CD4-positive, CD25-positive, alpha-beta regulatory T cell (primary cell): ENCODE measurements at regions not wholly inside any gene's neighbourhood (a gene's known extent, or its start where the extent isn't known, plus 50 kb on each side); places are given as distances from the start of the nearest gene placed in this dataset.
"Not testable (repeated sequence)": the region's sequence is repeated elsewhere in the genome, so short reads cannot be mapped to it uniquely, and the experiment has no call there.

ENCODE experiments used
- ATAC-seq, 2 donors: fragments of 150-1000 bp; cut with Tn5 transposase; one replicate each; pipeline ENCODE4 v1.10.0; 2021; ENCODE audit warnings: low read depth in 2 of 2, moderate number of reproducible peaks in 2 of 2, moderate library complexity in 1 of 2
- DNase-seq, 3 donors: peaks; one replicate each; pipeline versions ENCODE4 v3.0.0 to v3.0.0-alpha.2; 2012 to 2022; ENCODE audit warnings: mixed read lengths in 1 of 3
- H3K27ac ChIP-seq: one replicate; pipeline ENCODE4 v1.7.0; 2013; ENCODE audit warnings: mild to moderate bottlenecking, low read length; ENCODE audit not compliant: insufficient read depth, poor library complexity, severe bottlenecking
- H3K27me3 ChIP-seq: one replicate; pipeline ENCODE4 v1.7.0; 2013; ENCODE audit warnings: low read length; ENCODE audit not compliant: control insufficient read depth, insufficient read depth
- H3K36me3 ChIP-seq: one replicate; pipeline ENCODE4 v1.7.0; 2013; ENCODE audit warnings: mild to moderate bottlenecking, low read length, moderate library complexity; ENCODE audit not compliant: control insufficient read depth, insufficient read depth
- H3K4me1 ChIP-seq: 2 replicates; pipeline ENCODE4 v1.7.0; 2013; ENCODE audit warnings: mild to moderate bottlenecking, low read length; ENCODE audit not compliant: insufficient read depth, control insufficient read depth, poor library complexity, severe bottlenecking
- H3K4me3 ChIP-seq: one replicate; pipeline ENCODE4 v1.7.0; 2013; ENCODE audit warnings: low read depth, mild to moderate bottlenecking, low read length, moderate library complexity
- H3K9me3 ChIP-seq, 2 experiments: 1 replicate in 1 of 2; 2 replicates in 1 of 2; pipeline ENCODE4 v1.7.0; 2013; ENCODE audit warnings: low read length in 2 of 2, mild to moderate bottlenecking in 1 of 2, moderate library complexity in 1 of 2; ENCODE audit not compliant: control insufficient read depth in 2 of 2
- H3K27ac Mint-ChIP-seq, 3 donors: one replicate each; pipeline ENCODE4 v1.8.0; 2020 to 2022; ENCODE audit warnings: mild to moderate bottlenecking in 3 of 3, mixed read lengths in 3 of 3, moderate library complexity in 2 of 3
- H3K27me3 Mint-ChIP-seq: one replicate; pipeline ENCODE4 v1.8.0; 2022; ENCODE audit warnings: mild to moderate bottlenecking, mixed read lengths
- H3K36me3 Mint-ChIP-seq: one replicate; pipeline ENCODE4 v1.8.0; 2020; ENCODE audit warnings: mixed read lengths
- H3K4me1 Mint-ChIP-seq, 4 donors: one replicate each; pipeline ENCODE4 v1.8.0; 2020 to 2022; ENCODE audit warnings: mixed read lengths in 4 of 4, mild to moderate bottlenecking in 1 of 4
- H3K4me3 Mint-ChIP-seq, 4 donors: one replicate each; pipeline ENCODE4 v1.8.0; 2020 to 2022; ENCODE audit warnings: mild to moderate bottlenecking in 4 of 4, mixed read lengths in 4 of 4, moderate library complexity in 3 of 4
- H3K9me3 Mint-ChIP-seq, 7 donors: one replicate each; pipeline ENCODE4 v1.8.0; 2020 to 2022; ENCODE audit warnings: mixed read lengths in 7 of 7, mild to moderate bottlenecking in 3 of 7, moderate library complexity in 2 of 7

- DNase-seq, result no peak
- no peaks in the 10 kb centered on the region for H3K9me3 ChIP-seq
- Mint-ChIP-seq H3K27ac (no peak overlapping the region), H3K27me3 (no peaks in the 10 kb centered on the region), H3K4me1 (no peaks in the 10 kb centered on the region), H3K36me3 (no peaks in the 10 kb centered on the region), H3K4me3 (no peak overlapping the region), H3K9me3 (peaks cover 0 to 3% (median 0%) of the 10 kb centered on the region in 7 donors)
- no peaks in the 10 kb centered on the region for H3K4me1 ChIP-seq
- no peak for ATAC-seq
- H3K27ac ChIP-seq, result no peak overlapping the region
- H3K36me3 ChIP-seq, result no peaks in the 10 kb centered on the region
- no peaks in the 10 kb centered on the region for H3K27me3 ChIP-seq
- H3K4me3 ChIP-seq, result no peak overlapping the region
Measured at GRCh38 chrX:103428525-103428924, 52.2 kb downstream of the BEX3 start.

DNA sequence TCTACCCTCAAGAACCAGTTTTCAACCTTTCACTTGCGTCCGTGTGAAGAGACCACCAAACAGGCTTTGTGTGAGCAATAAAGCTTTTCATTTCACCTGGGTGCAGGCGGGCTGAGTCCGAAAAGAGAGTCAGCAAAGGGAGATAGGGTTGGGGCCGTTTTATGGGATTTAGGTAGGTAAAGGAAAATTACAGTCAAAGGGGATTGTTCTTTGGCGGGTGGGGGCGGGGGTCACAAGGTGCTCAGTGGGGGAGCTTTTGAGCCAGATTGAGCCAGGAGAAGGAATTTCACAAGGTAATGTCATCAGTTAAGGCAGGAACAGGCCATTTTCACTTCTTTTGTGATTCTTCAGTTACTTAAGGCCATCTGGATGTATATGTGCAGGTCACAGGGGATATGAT lies 52.7 kb downstream of the BEX3 start:
- H3K9me3 ChIP-seq, H3K36me3 ChIP-seq, ATAC-seq, H3K27me3 ChIP-seq, H3K27ac ChIP-seq, H3K4me1 Mint-ChIP-seq, H3K27me3 Mint-ChIP-seq, H3K4me1 ChIP-seq, H3K27ac Mint-ChIP-seq, H3K4me3 Mint-ChIP-seq, H3K9me3 Mint-ChIP-seq, DNase-seq, H3K36me3 Mint-ChIP-seq, H3K4me3 ChIP-seq: not testable (repeated sequence)

GRCh38 chrX:103431316-103431715 lies 55.0 kb downstream of the BEX3 start:
- no peaks in the 10 kb centered on the region for H3K4me1 ChIP-seq
- H3K27ac ChIP-seq, result no peak overlapping the region
- H3K4me3 ChIP-seq, result no peak overlapping the region
- no peak overlapping the region for H3K27ac Mint-ChIP-seq
- ATAC-seq (no peak), DNase-seq (no peak)
- peaks cover 0 to 3% (median 0%) of the 10 kb centered on the region in 7 donors for H3K9me3 Mint-ChIP-seq
- no peaks in the 10 kb centered on the region for H3K9me3 ChIP-seq
- no peaks in the 10 kb centered on the region for H3K36me3 Mint-ChIP-seq
- H3K27me3 ChIP-seq, result no peaks in the 10 kb centered on the region
- no peaks in the 10 kb centered on the region for H3K36me3 ChIP-seq
- no peaks in the 10 kb centered on the region for H3K27me3 Mint-ChIP-seq
- H3K4me3 Mint-ChIP-seq, result no peak overlapping the region
- H3K4me1 Mint-ChIP-seq, result no peaks in the 10 kb centered on the region

GRCh38 chrX:103432841-103433240 lies 56.5 kb downstream of the BEX3 start:
- not testable (repeated sequence) for H3K4me1 ChIP-seq, H3K36me3 ChIP-seq, H3K27me3 ChIP-seq, ATAC-seq, H3K4me1 Mint-ChIP-seq, H3K4me3 Mint-ChIP-seq, DNase-seq, H3K27ac Mint-ChIP-seq, H3K4me3 ChIP-seq, H3K9me3 Mint-ChIP-seq, H3K9me3 ChIP-seq, H3K27ac ChIP-seq, H3K27me3 Mint-ChIP-seq, H3K36me3 Mint-ChIP-seq

DNA sequence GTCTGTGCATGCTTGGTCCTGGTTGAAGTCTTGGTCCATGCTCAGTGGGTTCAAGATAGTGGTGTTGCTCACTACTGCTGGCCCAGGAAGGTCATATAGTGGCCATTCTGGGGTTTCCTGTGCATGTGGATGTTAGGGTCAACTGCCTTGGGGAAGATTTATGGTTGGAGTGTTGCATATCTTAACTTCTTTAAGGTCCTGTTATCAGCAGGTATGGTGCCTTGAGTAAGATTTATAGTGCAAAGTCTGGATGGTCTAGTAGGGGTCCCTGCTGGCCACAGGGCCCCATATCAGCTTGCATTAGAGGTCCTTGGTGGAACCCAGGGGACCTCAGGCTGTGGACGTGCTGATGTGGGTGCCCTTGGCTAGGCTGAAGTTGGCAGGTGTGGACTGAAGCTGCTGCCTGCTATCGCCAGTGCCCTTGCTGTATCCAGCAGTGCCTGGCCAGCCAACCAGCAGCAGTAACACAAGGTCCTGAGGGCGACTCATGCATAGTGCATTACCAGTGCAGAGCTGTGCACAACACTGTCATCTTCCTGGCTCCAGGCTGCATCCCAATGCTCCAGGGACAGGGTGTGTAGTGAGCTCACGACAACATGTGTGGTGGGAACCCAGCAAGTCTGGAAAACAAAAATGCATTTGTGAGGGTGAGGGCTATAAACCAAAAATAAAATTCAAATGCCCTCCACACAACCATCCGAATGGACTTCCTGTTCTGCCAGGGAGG lies 61.0 kb downstream of the BEX3 start:
- Histone ChIP-seq H3K27ac (no peak overlapping the region), H3K9me3 (no peaks in the 10 kb centered on the region), H3K36me3 (no peaks in the 10 kb centered on the region), H3K27me3 (no peaks in the 10 kb centered on the region), H3K4me1 (no peaks in the 10 kb centered on the region), H3K4me3 (no peak overlapping the region)
- no peak overlapping the region for H3K4me3 Mint-ChIP-seq
- no peak overlapping the region for H3K27ac Mint-ChIP-seq
- no peaks in the 10 kb centered on the region for H3K27me3 Mint-ChIP-seq
- no peak for DNase-seq
- no peaks in the 10 kb centered on the region for H3K4me1 Mint-ChIP-seq
- no peaks in the 10 kb centered on the region for H3K36me3 Mint-ChIP-seq
- ATAC-seq, result no peak
- peaks cover 0 to 3% (median 0%) of the 10 kb centered on the region in 7 donors for H3K9me3 Mint-ChIP-seq

DNA sequence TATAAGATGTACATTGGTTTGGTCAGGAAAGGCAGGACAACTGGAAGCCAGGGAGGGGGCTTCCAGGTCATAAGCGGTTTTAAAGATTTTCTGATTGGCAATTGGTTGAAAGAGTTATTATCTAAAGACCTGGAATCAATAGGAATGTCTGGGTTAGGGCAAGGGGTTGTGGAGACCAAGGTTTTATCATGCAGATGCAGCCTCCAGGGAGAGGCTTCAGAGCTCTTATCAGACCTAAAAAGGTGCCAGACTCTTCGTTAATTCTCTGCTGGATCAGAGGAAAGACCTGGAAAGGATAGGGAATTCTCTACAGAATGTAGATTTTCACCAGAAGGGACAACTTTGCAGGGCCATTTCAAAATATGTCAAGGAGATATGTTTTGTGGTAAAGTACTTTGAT lies 62.8 kb downstream of the BEX3 start:
- H3K27ac Mint-ChIP-seq, result no peak overlapping the region
- no peak overlapping the region for H3K4me3 Mint-ChIP-seq
- no peak for DNase-seq

GRCh38 chrX:103440621-103441020 lies 64.3 kb downstream of the BEX3 start:
- no peaks in the 10 kb centered on the region for H3K4me1 ChIP-seq
- no peak for ATAC-seq
- no peak overlapping the region for H3K4me3 ChIP-seq
- no peaks in the 10 kb centered on the region for H3K4me1 Mint-ChIP-seq
- H3K9me3 ChIP-seq, result no peaks in the 10 kb centered on the region
- H3K36me3 ChIP-seq, result no peaks in the 10 kb centered on the region
- no peaks in the 10 kb centered on the region for H3K9me3 Mint-ChIP-seq
- H3K27ac Mint-ChIP-seq, result peak overlapping the region in 1 of 3 donors; percentile 8
- H3K27me3 ChIP-seq, result no peaks in the 10 kb centered on the region
- no peaks in the 10 kb centered on the region for H3K27me3 Mint-ChIP-seq
- no peak overlapping the region for H3K27ac ChIP-seq
- H3K36me3 Mint-ChIP-seq, result no peaks in the 10 kb centered on the region
- DNase-seq, result no peak
- no peak overlapping the region for H3K4me3 Mint-ChIP-seq

More for the DNA sequence above, 62.8 kb downstream of the BEX3 start:
- Histone ChIP-seq H3K4me1 (no peaks in the 10 kb centered on the region), H3K27me3 (no peaks in the 10 kb centered on the region), H3K9me3 (no peaks in the 10 kb centered on the region), H3K27ac (no peak overlapping the region), H3K4me3 (no peak overlapping the region), H3K36me3 (no peaks in the 10 kb centered on the region)
- Mint-ChIP-seq H3K27me3 (no peaks in the 10 kb centered on the region), H3K36me3 (no peaks in the 10 kb centered on the region), H3K9me3 (no peaks in the 10 kb centered on the region), H3K4me1 (no peaks in the 10 kb centered on the region)
- no peak for ATAC-seq

DNA sequence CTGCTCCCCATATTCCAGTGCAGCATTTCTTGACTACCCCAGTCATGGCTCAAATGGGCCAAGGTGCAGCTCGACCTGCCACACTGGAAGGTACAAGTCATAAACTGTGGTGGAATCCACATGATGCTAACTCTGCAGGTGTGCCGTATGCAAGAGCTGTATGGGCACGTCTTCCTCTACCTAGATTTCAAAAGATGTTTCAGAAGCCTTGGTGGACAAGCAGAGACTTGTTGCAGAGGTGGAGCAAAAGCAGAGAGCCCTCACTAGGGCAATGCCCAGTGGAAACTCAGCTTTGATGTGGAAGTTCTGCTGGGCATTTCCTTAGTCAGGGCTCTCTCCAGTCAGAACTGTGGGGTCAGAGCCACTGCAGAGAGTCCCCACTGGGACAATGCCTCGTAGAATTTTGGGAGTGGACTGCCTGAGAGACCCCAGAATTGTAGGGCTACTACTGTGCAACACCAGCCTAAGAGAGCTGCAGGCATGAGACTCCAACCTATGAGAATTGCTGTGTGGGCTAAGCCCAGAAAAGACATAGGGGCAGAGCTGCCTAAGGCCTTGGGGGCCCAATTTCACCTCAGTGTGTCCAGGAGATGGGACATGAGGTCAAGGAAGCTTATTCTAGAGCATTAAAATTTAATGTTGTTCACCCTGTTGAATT lies 65.7 kb downstream of the BEX3 start:
- Mint-ChIP-seq H3K36me3 (no peaks in the 10 kb centered on the region), H3K4me3 (no peak overlapping the region), H3K4me1 (no peaks in the 10 kb centered on the region), H3K27me3 (no peaks in the 10 kb centered on the region), H3K9me3 (no peaks in the 10 kb centered on the region), H3K27ac (no peak overlapping the region)
- no peaks in the 10 kb centered on the region for H3K36me3 ChIP-seq
- DNase-seq (no peak), ATAC-seq (no peak)
- no peaks in the 10 kb centered on the region for H3K4me1 ChIP-seq
- no peak overlapping the region for H3K4me3 ChIP-seq
- H3K9me3 ChIP-seq, result no peaks in the 10 kb centered on the region
- no peaks in the 10 kb centered on the region for H3K27me3 ChIP-seq
- no peak overlapping the region for H3K27ac ChIP-seq
